ENCODE measurements at regions not wholly inside any gene's neighbourhood (a gene's known extent, or its start where the extent isn't known, plus 50 kb on each side); places are given as distances from the start of the nearest gene placed in this dataset.
A peak's percentile ranks its signal among the peaks of the same experiment; 100 is the strongest.

GRCh38 chr4:158122501-158122900, 50.3 kb downstream of the GASK1B start:
- TF ChIP-seq, protein P1, sequence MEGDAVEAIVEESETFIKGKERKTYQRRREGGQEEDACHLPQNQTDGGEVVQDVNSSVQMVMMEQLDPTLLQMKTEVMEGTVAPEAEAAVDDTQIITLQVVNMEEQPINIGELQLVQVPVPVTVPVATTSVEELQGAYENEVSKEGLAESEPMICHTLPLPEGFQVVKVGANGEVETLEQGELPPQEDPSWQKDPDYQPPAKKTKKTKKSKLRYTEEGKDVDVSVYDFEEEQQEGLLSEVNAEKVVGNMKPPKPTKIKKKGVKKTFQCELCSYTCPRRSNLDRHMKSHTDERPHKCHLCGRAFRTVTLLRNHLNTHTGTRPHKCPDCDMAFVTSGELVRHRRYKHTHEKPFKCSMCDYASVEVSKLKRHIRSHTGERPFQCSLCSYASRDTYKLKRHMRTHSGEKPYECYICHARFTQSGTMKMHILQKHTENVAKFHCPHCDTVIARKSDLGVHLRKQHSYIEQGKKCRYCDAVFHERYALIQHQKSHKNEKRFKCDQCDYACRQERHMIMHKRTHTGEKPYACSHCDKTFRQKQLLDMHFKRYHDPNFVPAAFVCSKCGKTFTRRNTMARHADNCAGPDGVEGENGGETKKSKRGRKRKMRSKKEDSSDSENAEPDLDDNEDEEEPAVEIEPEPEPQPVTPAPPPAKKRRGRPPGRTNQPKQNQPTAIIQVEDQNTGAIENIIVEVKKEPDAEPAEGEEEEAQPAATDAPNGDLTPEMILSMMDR (IDR thresholded peaks at IDR 0.05; ENCODE audit: low read length, missing control alignments): no peak
- peak; percentile 16 for DNase-seq (ENCODE audit: low read depth)
- no peak overlapping the region for H3K4me3 ChIP-seq (replicated peaks; ENCODE audit: low read depth, low read length)

- TF ChIP-seq, protein P1 (IDR thresholded peaks at IDR 0.05; ENCODE audit: low read length, missing control alignments): no peak
- H3K4me3 ChIP-seq (replicated peaks; ENCODE audit: low read depth, low read length): no peak overlapping the region
- DNase-seq (ENCODE audit: low read depth): peak; percentile 99
Measured at GRCh38 chr4:158121161-158121579, 51.7 kb downstream of the GASK1B start.

DNA sequence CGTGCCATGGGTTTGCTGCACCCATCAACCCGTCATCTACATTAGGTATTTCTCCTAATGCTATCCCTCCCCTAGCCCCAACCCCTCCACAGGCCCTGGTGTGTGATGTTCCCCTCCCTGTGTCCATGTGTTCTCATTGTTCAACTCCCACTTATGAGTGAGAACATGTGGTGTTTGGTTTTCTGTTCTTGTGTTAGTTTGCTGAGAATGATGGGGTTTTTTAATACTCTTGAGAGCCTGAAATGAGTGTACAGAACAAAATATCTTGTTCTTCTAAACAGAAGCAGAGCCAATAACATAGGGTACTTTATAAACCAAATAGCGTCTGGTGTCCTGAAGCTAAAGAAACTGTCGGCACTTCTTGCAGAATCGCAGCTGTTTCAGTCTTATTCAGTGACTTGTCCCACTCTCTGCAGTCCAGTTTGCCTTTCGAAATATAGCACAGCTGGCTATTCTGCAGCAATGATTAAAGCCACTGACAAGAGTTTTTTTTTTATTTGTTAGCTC, 52.1 kb downstream of the GASK1B start:
- peak overlapping the region; percentile 15 for H3K4me3 ChIP-seq (replicated peaks; ENCODE audit: low read depth, low read length)
- DNase-seq (ENCODE audit: low read depth): peak; percentile 97

GRCh38 chr4:158112611-158113010, 60.2 kb downstream of the GASK1B start:
- TF ChIP-seq, protein P1 (IDR thresholded peaks at IDR 0.05; ENCODE audit: low read length, missing control alignments): no peak
- peak; percentile 84 for DNase-seq (ENCODE audit: low read depth)

GRCh38 chr4:158111241-158111640, 61.6 kb downstream of the GASK1B start:
- DNase-seq (ENCODE audit: low read depth): no peak
- H3K4me3 ChIP-seq (replicated peaks; ENCODE audit: low read depth, low read length): no peak overlapping the region

More at GRCh38 chr4:158112611-158113010, 60.2 kb downstream of the GASK1B start:
- no peak overlapping the region for H3K4me3 ChIP-seq (replicated peaks; ENCODE audit: low read depth, low read length)

GRCh38 chr4:158102904-158103303, 69.9 kb downstream of the GASK1B start:
- TF ChIP-seq, protein P1 (IDR thresholded peaks at IDR 0.05; ENCODE audit: low read length, missing control alignments): no peak
- no peak for DNase-seq (ENCODE audit: low read depth)
- no peak overlapping the region for H3K4me3 ChIP-seq (replicated peaks; ENCODE audit: low read depth, low read length)

More at GRCh38 chr4:158111241-158111640, 61.6 kb downstream of the GASK1B start:
- TF ChIP-seq, protein P1 (IDR thresholded peaks at IDR 0.05; ENCODE audit: low read length, missing control alignments): no peak

GRCh38 chr4:158099686-158100085, 73.1 kb downstream of the GASK1B start:
- no peak for DNase-seq (ENCODE audit: low read depth)
- H3K4me3 ChIP-seq (replicated peaks; ENCODE audit: low read depth, low read length): no peak overlapping the region
- TF ChIP-seq, protein P1 (IDR thresholded peaks at IDR 0.05; ENCODE audit: low read length, missing control alignments): no peak

All from fibroblast of pulmonary artery (primary cell).